ENCODE measurements at regions not wholly inside any gene's neighbourhood (a gene's known extent, or its start where the extent isn't known, plus 50 kb on each side); places are given as distances from the start of the nearest gene placed in this dataset.

DNA sequence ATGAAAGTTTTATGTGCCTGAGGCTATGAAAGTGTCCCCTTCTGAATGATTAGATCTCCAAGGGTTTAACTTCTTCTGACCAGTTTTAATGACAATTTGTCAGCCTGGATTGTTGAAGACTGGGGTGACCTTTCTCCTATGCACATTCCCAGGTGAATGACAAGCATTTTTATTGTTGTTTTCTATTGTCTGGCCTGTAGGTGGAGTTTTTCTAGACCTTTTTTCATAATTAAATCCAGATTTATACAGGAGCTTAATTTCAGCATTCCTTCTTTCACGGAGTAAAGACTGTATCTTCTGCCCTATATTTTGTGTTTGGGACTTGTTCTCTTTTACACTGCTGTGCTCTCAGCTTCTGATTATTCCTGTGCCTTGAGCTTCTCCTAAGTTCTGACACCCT is 125.0 kb upstream of the FAR2 start:
- TF ChIP-seq FOXM1 (IDR thresholded peaks at IDR 0.05; ENCODE audit: borderline replicate concordance) (no peak), LEF1 (IDR thresholded peaks at IDR 0.05; ENCODE audit: borderline replicate concordance) (no peak), FOXK2 (IDR thresholded peaks at IDR 0.05) (no peak), TARDBP (IDR thresholded peaks at IDR 0.05) (no peak), ELF4 (IDR thresholded peaks at IDR 0.05) (no peak), BHLHE40 (IDR thresholded peaks at IDR 0.05; ENCODE audit: borderline replicate concordance) (no peak), ARNT (IDR thresholded peaks at IDR 0.05) (no peak), NFRKB (IDR thresholded peaks at IDR 0.05) (no peak), ZNF384 (IDR thresholded peaks at IDR 0.05) (no peak), SUZ12 (IDR thresholded peaks at IDR 0.05) (no peak), SP1 (IDR thresholded peaks at IDR 0.05) (no peak), HDGF (IDR thresholded peaks at IDR 0.05; ENCODE audit: borderline replicate concordance) (no peak), CTBP1 (IDR thresholded peaks at IDR 0.05; ENCODE audit: borderline replicate concordance) (no peak)
- TF ChIP-seq, protein P1, sequence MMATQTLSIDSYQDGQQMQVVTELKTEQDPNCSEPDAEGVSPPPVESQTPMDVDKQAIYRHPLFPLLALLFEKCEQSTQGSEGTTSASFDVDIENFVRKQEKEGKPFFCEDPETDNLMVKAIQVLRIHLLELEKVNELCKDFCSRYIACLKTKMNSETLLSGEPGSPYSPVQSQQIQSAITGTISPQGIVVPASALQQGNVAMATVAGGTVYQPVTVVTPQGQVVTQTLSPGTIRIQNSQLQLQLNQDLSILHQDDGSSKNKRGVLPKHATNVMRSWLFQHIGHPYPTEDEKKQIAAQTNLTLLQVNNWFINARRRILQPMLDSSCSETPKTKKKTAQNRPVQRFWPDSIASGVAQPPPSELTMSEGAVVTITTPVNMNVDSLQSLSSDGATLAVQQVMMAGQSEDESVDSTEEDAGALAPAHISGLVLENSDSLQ (IDR thresholded peaks at IDR 0.05), result peak; percentile 36
